GM10248 (cell line): ENCODE measurements at regions not wholly inside any gene's neighbourhood (a gene's known extent, or its start where the extent isn't known, plus 50 kb on each side); places are given as distances from the start of the nearest gene placed in this dataset.
"Not testable (repeated sequence)": the region's sequence is repeated elsewhere in the genome, so short reads cannot be mapped to it uniquely, and the experiment has no call there.

Experiments used
- CTCF ChIA-PET: fragments of 300-600 bp; sonication (Branson Sonifier 250); formaldehyde crosslinking; extraction: SDS; loops from one replicate; lab custom pipeline; 2021; ENCODE audit warnings: antibody characterized with exemption; lab: Yijun Ruan, JAX
- POLR2A ChIA-PET: fragments of 350-650 bp; sonication (Branson Sonifier 250); formaldehyde crosslinking; extraction: SDS; loops from one replicate; lab custom pipeline; 2020; ENCODE audit warnings: antibody characterized with exemption; lab: Yijun Ruan, JAX
- DNase-seq: peaks from one replicate; pipeline ENCODE4 v3.0.0; 2012; ENCODE audit errors: extremely low spot score
- TF ChIP-seq, protein P1 (sequence below): IDR thresholded peaks from 2 replicates; pipeline ENCODE4 v1.5.1; 2012; ENCODE audit warnings: mild to moderate bottlenecking, low read depth; ENCODE audit errors: extremely low read depth, missing control alignments, control extremely low read depth

DNA sequence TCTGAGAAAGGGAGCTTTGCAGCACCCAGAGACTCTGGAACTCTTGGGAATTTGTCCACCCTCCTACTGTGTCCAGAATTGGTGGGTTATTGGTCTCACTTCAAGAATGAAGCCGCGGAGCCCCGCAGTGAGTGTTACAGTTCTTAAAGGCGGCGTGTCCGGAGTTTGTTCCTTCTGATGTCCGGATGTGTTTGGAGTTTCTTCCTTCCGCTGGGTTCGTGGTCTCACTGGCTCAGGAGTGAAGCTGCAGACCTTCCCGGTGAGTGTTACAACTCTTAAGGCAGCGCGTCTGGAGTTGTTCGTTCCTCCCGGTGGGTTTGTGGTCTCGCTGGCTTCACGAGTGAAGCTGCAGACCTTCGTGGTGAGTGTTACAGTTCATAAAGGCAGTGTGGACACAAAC lies 824.7 kb downstream of the LRRTM4 start:
- DNase-seq, POLR2A ChIA-PET: not testable (repeated sequence)
- CTCF ChIA-PET, result interaction anchor here (1.3 kb wide), 1 partner anchor 12 kb away, joined by 3 read pairs; no protein-coding TSS in a partner anchor

DNA sequence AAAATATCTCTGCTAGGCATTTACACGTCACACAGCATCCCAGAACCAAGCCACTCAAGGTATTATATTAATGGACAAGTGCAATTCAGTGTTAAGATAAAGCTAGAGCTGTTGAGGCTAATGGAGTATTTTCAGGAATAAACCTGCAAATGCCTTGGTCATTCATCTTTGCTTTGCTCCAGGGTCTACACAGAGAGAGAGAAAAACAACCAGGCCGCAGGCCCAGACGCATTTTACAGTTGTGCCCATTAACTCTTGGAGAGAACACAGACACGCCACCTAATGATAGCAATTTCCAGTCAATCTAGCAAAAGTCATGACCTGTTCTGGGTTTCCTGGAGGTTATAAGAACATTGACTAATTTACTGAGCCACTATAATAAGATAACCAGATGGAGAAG lies 829.3 kb downstream of the LRRTM4 start:
- ChIA-PET POLR2A (interaction anchor here (0.5 kb wide), 1 partner anchor 840 kb away, joined by 8 read pairs; no protein-coding TSS in a partner anchor), CTCF (interaction anchor here (2.0 kb wide), 1 partner anchor 12 kb away, joined by 5 read pairs; no protein-coding TSS in a partner anchor)
- no peak for DNase-seq
- TF ChIP-seq, protein P1, sequence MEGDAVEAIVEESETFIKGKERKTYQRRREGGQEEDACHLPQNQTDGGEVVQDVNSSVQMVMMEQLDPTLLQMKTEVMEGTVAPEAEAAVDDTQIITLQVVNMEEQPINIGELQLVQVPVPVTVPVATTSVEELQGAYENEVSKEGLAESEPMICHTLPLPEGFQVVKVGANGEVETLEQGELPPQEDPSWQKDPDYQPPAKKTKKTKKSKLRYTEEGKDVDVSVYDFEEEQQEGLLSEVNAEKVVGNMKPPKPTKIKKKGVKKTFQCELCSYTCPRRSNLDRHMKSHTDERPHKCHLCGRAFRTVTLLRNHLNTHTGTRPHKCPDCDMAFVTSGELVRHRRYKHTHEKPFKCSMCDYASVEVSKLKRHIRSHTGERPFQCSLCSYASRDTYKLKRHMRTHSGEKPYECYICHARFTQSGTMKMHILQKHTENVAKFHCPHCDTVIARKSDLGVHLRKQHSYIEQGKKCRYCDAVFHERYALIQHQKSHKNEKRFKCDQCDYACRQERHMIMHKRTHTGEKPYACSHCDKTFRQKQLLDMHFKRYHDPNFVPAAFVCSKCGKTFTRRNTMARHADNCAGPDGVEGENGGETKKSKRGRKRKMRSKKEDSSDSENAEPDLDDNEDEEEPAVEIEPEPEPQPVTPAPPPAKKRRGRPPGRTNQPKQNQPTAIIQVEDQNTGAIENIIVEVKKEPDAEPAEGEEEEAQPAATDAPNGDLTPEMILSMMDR, result no peak

DNA sequence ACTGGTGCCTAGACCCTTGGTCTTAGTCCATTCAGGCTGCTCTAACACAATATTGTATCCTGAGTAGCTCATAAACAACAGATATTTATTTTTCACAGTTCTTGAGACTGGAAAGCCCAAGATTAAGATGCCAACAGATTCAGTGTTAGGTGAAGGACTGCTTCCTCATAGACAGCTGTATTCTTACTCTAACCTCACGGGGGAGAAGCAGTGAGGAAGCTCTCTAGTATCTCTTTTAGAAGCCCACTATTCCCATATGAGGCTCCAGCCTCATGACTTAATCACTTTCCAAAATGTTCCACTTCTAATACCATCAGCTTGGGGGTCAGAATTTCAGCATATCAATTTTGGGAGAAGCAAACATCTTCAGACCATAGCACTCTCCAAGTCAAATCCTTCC lies 833.4 kb downstream of the LRRTM4 start:
- TF ChIP-seq, protein P1, result no peak
- ChIA-PET CTCF (no interaction called here), POLR2A (no interaction called here)
- DNase-seq, result no peak

DNA sequence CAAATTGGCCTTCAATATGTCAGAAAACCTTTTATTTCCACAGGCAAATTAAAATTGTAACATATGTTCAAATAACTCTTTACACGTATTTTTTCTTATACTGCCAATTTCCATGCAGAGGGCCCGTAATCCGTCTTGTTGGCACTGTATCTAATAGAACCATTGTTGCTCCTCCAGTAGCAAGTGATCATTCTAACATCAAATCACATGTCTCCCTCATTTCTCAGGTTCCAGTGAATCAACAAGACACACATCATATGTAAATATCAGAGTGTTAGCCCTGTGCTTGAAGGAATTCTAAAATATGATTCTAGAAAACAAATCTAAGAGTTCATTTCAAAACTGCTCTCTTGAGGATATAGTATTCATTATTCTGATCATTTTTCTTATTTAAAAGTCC lies 834.3 kb downstream of the LRRTM4 start:
- CTCF ChIA-PET, result no interaction called here
- DNase-seq, result no peak
- TF ChIP-seq, protein P1, result no peak
- POLR2A ChIA-PET, result no interaction called here

DNA sequence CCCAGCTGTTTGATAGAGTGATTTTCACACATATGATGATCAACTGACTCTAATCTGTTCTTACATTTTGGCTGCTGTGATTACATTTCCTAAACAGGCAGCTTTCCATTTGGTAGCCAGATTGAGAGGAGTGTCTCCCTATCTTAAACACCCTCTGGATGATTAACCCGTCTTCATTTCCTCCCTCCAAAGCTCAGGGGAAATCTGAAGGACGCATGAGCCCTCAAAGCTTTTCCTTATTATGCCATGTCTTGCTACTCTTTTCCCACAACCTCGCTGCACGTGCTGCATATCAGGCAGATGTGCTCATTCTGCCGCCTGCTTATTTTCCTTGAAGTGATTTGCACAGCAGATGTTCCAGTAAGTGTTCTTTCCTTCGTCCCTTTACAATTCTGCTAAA lies 837.4 kb downstream of the LRRTM4 start:
- ChIA-PET POLR2A (no interaction called here), CTCF (interaction anchor here (1.2 to 1.5 kb wide), 2 partner anchors 10 to 13 kb away, joined by 3 read pairs; no protein-coding TSS in a partner anchor)
- DNase-seq, result no peak
- TF ChIP-seq, protein P1, result no peak

DNA sequence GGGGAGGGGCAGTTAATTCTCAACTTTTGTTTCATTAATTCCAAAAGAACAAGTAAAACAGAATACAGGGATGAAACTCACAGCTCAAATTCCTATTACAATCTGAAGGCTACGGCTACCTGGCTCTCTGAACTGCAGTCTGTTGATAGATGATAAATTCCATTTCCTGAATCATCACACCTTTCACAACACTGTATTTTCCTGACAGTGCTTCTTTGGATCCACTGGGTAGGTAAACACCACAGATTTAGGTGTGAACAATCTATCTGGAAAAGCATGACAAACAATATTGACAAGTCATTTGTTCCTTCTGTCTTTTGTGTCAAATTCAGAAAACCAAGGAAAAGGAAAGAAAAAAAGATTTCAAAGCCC lies 843.2 kb downstream of the LRRTM4 start:
- no peak for DNase-seq
- POLR2A ChIA-PET, result no interaction called here
- CTCF ChIA-PET, result no interaction called here
- TF ChIP-seq, protein P1, result no peak

DNA sequence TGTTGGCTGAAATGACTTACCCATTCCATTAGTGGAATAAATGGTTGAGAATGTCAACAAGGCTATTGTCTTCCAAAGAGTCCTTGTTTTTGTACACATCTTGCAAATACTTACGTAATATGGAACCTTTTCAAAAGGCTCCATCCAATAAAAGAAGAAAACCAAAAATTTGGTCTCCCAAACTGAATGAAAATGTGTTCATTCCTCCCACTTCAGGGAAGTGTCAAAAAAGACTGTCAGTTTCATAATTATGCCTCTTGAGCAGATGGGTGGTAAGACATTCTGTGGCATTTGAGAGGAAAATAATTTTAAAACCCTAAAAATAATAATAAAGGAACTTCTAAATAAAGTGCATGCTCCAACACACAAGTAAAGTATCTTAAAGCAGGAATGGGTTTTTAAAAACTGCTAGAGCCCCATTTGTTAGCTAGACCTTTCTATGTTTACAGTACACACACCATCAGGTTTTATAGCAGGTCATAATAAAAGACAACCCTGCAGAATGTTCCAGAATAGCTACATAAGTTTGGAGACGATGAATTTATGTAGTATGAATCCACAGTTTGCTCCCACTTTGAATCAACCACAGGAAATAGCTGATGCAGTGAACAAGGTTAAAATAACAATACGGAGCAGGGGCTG lies 843.7 kb downstream of the LRRTM4 start:
- TF ChIP-seq, protein P1, result no peak
- no peak for DNase-seq
- POLR2A ChIA-PET, result no interaction called here
- CTCF ChIA-PET, result no interaction called here
